ENCODE measurements at regions not wholly inside any gene's neighbourhood (a gene's known extent, or its start where the extent isn't known, plus 50 kb on each side); places are given as distances from the start of the nearest gene placed in this dataset.

DNA sequence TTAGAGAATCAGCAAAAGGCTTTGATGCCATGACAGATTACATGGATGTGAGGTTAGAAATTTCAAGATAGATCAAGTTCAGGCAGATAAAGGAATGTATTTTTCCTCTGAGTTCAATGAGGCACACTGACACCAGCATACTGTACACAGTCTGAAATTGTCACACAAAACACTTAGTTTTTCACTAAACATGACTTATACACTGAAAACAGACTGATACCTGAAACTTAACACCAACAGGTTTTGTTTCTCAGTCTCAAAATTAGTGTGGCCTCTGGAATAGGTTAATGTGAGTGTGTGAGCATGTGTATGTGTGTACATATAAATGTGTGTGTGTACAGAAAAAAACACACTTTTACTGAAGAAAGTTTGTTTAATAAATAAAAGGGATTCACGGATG lies 129.9 kb upstream of the SLITRK2 start:
- no peaks in the 10 kb centered on the region for H3K4me1 Mint-ChIP-seq
- H2AFZ ChIP-seq (ENCODE audit: insufficient read depth, low read depth, low read length, poor library complexity, severe bottlenecking), result no peak overlapping the region
- H3K9ac ChIP-seq (ENCODE audit: insufficient read depth, low read length, poor library complexity, severe bottlenecking), result no peak overlapping the region
- no peak overlapping the region for H3K27ac Mint-ChIP-seq
- H3K9me3 Mint-ChIP-seq, result peaks cover 0 to 7% (median 0%) of the 10 kb centered on the region in 7 donors
- no CpG with 5 or more reads among the region's 1 CpG for WGBS (ENCODE audit: insufficient coverage)
- H4K20me1 ChIP-seq (ENCODE audit: insufficient read depth, low read length), result no peaks in the 10 kb centered on the region
- H3K4me3 ChIP-seq (replicated peaks in 1 of 3; ENCODE audit: low read depth in 2 of 3, low read length in 3 of 3), result no peak overlapping the region
- H3K27me3 ChIP-seq (ENCODE audit: control insufficient read depth in 2 of 2, insufficient read depth in 2 of 2, low read length in 2 of 2), result no peaks in the 10 kb centered on the region
- H3K36me3 Mint-ChIP-seq, result no peaks in the 10 kb centered on the region
- TF ChIP-seq, protein P1, sequence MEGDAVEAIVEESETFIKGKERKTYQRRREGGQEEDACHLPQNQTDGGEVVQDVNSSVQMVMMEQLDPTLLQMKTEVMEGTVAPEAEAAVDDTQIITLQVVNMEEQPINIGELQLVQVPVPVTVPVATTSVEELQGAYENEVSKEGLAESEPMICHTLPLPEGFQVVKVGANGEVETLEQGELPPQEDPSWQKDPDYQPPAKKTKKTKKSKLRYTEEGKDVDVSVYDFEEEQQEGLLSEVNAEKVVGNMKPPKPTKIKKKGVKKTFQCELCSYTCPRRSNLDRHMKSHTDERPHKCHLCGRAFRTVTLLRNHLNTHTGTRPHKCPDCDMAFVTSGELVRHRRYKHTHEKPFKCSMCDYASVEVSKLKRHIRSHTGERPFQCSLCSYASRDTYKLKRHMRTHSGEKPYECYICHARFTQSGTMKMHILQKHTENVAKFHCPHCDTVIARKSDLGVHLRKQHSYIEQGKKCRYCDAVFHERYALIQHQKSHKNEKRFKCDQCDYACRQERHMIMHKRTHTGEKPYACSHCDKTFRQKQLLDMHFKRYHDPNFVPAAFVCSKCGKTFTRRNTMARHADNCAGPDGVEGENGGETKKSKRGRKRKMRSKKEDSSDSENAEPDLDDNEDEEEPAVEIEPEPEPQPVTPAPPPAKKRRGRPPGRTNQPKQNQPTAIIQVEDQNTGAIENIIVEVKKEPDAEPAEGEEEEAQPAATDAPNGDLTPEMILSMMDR (IDR thresholded peaks at IDR 0.05), result no peak
- H3K9me3 ChIP-seq (replicated peaks in 1 of 2; ENCODE audit: control insufficient read depth in 1 of 2, insufficient read depth in 1 of 2, low read length in 2 of 2), result no peaks in the 10 kb centered on the region
- H3K36me3 ChIP-seq (replicated peaks in 1 of 2; ENCODE audit: control insufficient read depth in 1 of 2, insufficient read depth in 2 of 2, low read length in 2 of 2), result no peaks in the 10 kb centered on the region
- no peaks in the 10 kb centered on the region for H3K79me2 ChIP-seq (ENCODE audit: insufficient read depth, low read length)
- intact Hi-C loops (cut with micrococcal nuclease), result no loop called here
- H3K4me1 ChIP-seq (ENCODE audit: control insufficient read depth in 1 of 2, insufficient read depth in 2 of 2, low read length in 2 of 2), result no peaks in the 10 kb centered on the region
- H3K4me2 ChIP-seq (replicated peaks; ENCODE audit: extremely low read depth, low read length, poor library complexity, severe bottlenecking), result no peak overlapping the region
- DNase-seq, result no peak
- no peak overlapping the region for H3K27ac ChIP-seq (ENCODE audit: low read depth in 1 of 2, low read length in 2 of 2)
- no peak overlapping the region for H3K4me3 Mint-ChIP-seq
- no peaks in the 10 kb centered on the region for H3K27me3 Mint-ChIP-seq (ENCODE audit: low read depth in 3 of 3)

DNA sequence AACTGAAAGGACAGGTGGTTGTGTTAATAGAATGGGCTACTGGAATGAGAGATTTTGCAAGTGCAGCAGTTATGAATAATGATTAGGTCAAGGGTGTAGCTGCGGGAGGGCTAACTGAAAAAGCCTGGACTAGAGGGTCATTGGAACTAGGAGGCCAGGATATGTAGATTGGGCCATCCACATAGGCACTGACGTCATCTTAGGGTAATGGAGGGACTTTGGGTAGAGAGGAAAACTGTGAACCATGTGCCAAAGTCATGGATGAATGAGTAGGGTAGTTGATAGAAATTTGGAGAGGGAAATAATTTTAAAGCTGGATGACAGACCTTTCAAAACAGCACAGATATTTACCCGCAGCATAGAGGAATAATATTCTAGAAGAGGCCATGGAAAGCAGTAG lies 123.6 kb upstream of the SLITRK2 start:
- H3K4me2 ChIP-seq (replicated peaks; ENCODE audit: extremely low read depth, low read length, poor library complexity, severe bottlenecking), result no peak overlapping the region
- Mint-ChIP-seq H3K9me3 (peaks cover 0 to 13% (median 2%) of the 10 kb centered on the region in 7 donors), H3K27me3 (ENCODE audit: low read depth in 3 of 3) (peaks cover 0 to 3% (median 0%) of the 10 kb centered on the region in 3 donors), H3K4me1 (no peaks in the 10 kb centered on the region), H3K27ac (peak overlapping the region in 1 of 7 donors; percentile 22), H3K4me3 (no peak overlapping the region), H3K36me3 (no peaks in the 10 kb centered on the region)
- DNase-seq, result no peak
- TF ChIP-seq, protein P1 (IDR thresholded peaks at IDR 0.05), result no peak
- intact Hi-C loops (cut with micrococcal nuclease), result no loop called here
- no peaks in the 10 kb centered on the region for H3K4me1 ChIP-seq (ENCODE audit: control insufficient read depth in 1 of 2, insufficient read depth in 2 of 2, low read length in 2 of 2)
- H3K4me3 ChIP-seq (replicated peaks in 1 of 3; ENCODE audit: low read depth in 2 of 3, low read length in 3 of 3), result no peak overlapping the region
- no peaks in the 10 kb centered on the region for H3K9me3 ChIP-seq (replicated peaks in 1 of 2; ENCODE audit: control insufficient read depth in 1 of 2, insufficient read depth in 1 of 2, low read length in 2 of 2)
- H4K20me1 ChIP-seq (ENCODE audit: insufficient read depth, low read length), result no peaks in the 10 kb centered on the region
- no peak overlapping the region for H3K9ac ChIP-seq (ENCODE audit: insufficient read depth, low read length, poor library complexity, severe bottlenecking)
- H3K79me2 ChIP-seq (ENCODE audit: insufficient read depth, low read length), result no peaks in the 10 kb centered on the region
- H2AFZ ChIP-seq (ENCODE audit: insufficient read depth, low read depth, low read length, poor library complexity, severe bottlenecking), result no peak overlapping the region
- no peaks in the 10 kb centered on the region for H3K36me3 ChIP-seq (replicated peaks in 1 of 2; ENCODE audit: control insufficient read depth in 1 of 2, insufficient read depth in 2 of 2, low read length in 2 of 2)
- 83% methylated on average over 1 of the region's 3 CpGs for WGBS (ENCODE audit: insufficient coverage)
- no peak overlapping the region for H3K27ac ChIP-seq (ENCODE audit: low read depth in 1 of 2, low read length in 2 of 2)
- H3K27me3 ChIP-seq (ENCODE audit: control insufficient read depth in 2 of 2, insufficient read depth in 2 of 2, low read length in 2 of 2), result no peaks in the 10 kb centered on the region

Measured in CD14-positive monocyte (primary cell).